ENCODE measurements at regions not wholly inside any gene's neighbourhood (a gene's known extent, or its start where the extent isn't known, plus 50 kb on each side); places are given as distances from the start of the nearest gene placed in this dataset.
"Not testable (repeated sequence)": the region's sequence is repeated elsewhere in the genome, so short reads cannot be mapped to it uniquely, and the experiment has no call there.

DNA sequence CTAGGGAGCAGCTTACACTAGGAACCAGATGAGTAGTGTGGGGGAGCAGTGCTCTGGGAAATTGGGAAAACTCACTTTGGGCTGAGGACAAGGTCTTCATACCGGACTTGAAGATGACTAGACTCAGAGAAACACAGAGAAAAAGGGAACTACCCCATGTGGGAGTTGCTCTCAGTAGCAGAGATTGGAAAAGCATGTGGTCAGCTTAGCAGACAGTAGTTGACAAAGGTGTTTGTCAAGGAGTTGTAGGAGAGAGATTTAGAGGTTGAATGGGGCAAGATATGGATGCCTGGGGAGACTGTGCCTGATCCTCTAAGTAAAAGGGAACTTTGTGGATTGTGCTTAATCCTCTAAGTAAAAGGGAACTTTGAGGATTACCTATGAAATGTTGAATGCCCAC, 194.5 kb upstream of the COX10 start:
- DNase-seq, result no peak

DNA sequence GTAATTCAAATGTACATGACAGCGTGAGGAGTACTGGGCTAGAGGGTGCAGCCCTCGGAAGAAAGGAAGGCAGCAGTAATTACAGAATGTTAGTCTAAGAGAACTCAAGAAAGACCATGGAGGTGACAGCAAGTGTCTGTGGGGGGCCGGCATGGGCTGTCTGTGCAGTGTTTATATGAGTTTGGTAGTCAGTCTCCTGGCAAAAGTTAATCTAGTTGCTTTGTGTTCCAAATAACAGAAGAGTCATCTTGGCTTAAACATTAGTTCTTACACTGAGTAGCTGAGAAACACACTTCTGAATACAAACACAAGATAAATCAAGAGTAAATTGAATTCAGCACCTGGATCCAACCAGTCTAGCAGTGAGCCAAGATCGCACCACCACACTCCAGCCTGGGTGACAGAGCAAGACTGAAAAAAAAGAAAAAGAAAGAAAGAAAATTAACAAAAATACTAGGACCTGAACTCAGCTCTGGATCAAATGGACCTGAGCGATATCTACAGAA, 189.3 kb upstream of the COX10 start:
- DNase-seq, result no peak

DNA sequence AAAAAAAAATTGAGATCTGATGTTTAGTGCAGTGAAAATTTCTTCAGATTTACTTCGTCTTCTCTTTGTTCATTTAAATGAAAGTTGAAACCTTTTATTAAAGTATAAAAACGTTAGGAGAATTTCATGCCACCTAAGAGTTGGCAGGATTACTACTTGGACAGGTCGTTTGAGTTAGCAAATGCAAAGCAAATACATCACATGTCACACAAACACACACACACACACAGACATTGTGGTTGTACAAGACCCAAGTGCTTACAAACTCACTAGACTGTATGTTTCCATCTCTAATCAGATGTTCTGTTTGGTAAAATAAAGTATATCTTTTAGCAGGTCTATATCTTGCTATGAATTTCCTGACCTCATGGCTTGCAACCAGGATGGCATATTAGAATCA, 185.6 kb upstream of the COX10 start:
- DNase-seq, result no peak

- no peak for DNase-seq
Observed at GRCh38 chr17:13884347-13884746, 185.0 kb upstream of the COX10 start.

DNA sequence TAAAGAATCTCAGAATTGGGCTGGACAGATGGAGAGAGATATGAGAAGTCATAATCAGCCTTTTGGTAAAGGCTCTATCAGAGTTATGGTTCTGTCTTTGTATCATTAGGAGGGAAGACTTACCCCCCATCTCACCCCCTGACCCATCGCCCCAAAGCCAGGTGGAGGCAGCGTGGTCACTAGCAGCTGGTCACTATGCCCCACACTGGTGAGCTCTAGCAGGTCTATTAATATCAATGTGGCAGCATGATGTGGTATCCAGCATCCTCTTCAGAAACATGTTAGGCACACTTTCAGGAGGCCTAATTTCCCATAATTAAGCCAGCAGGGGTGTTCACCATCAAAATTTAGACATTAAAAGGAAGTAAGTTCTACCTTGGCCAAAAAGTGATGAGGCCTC, 183.8 kb upstream of the COX10 start:
- DNase-seq, result no peak

DNA sequence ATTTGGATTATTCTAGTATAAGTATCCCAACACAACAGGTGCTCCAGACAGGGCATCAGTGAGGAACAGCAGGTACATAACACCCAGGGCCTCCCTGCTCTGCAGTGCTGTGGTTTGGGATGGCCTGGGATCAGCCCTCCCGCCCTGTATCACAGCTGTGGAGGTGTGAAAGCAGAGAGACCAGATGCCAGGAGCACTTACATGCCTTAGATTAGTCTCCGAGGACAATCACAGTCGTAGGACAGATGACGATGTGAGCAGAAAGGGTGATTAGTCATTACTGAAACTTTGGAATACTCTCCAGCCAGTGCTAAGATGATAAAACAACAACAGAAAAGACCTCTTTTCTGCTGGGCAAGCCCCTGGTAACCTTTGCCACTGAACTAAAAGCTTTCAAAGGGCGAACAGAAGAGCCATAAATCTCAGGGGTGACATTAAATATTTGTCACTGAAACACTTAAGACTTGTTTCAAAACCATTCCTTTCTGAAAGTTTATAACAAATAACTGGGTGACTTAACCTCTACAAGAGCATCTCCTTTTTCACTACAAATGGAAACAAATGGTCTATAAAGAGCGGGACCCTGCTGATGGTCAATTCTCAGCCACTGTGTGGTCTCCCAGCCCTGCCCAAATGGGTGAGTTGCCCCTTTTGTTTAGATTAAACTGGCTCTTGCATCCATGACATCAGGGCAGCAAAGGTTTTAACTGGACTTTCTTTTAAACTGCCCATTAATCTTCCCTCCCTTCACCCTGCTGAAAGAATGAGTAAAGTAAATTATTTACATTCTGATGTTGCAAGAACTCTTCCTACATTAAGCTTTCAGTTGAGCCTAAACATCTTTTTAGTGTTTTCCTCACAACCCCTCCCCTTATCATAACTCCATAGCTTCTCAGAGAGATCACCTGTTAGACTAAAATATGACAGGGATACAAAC, 183.1 kb upstream of the COX10 start:
- no peak for DNase-seq

GRCh38 chr17:13888056-13888609, 181.2 kb upstream of the COX10 start:
- DNase-seq, result no peak

GRCh38 chr17:13908971-13909370, 160.3 kb upstream of the COX10 start:
- not testable (repeated sequence) for DNase-seq

DNA sequence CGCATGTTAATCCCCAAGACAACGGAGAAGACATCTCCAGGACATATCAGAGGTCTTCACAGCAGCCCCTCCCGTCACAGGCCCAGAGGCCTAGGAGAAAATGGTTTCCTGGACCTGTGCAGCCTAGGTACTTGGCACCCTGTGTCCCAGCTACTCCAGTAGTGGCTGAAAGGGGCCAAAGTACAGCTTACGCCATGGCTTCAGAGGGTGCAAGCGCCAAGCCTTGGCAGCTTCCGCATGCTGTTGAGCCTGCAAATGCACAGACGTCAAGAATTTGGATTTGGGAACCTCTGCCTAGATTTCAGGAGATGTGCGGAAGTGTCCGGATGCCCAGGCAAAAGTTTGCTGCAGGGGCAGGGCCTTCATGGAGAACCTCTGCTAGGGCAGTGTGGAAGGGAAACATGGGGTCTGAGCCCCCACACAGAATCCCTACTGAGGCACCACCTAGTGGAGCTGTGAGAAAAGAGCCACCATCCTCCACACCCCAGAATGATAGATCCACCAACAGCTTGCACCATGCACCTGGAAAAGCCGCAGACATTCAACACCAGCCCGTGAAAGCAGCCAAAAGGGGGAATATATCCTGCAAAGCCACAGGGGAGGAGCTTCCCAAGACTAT, 159.3 kb upstream of the COX10 start:
- no peak for DNase-seq

- no peak for DNase-seq
Observed at GRCh38 chr17:13917634-13918033, 151.7 kb upstream of the COX10 start.

GRCh38 chr17:13918247-13918646, 151.1 kb upstream of the COX10 start:
- no peak for DNase-seq

- DNase-seq, result no peak
Observed at GRCh38 chr17:13919818-13920217, 149.5 kb upstream of the COX10 start.

GRCh38 chr17:13920413-13920812, 148.9 kb upstream of the COX10 start:
- DNase-seq, result no peak

DNA sequence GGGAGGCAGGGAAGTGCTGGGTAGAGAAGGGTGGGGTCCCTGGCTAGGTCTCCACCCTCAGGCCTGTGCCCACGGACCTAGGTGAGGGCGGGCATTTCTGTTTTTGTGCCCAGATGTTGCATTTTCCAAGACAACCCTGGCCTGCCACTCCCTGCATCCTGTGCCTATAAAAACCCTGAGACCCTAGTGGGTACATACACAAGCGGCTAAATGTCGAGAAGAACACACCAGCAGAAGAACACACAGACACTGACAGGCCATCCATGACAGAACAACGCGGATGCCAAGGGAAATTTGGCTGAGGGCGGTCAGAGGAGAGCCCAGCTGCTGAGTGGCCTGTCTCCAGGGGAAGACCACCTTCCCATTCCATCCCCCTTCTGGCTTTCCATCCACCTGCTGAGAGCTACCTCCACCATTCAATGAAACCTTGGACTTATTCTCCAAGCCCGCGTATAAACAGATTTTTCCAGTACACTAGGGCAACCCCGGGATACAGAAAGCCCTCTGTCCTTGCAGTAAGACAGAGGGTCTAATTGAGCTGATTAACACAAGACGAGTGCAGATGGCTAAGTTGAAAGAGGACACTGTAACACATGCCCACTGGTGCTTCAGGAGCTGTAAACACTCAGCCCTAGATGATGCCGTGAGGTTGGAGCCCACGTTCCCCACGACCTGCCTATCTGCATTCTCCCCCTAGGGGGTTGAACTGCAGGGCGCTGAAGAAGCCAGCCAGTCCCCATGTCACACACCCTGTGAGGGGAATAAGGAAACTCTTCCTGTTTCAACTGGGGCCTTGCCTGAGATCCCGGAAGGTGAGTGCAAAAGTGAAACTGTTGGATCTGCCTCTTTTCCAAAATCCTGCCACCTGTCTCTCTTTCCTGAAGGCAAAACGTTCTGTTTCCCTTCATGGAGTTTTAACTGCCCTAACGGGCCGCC, 147.2 kb upstream of the COX10 start:
- DNase-seq, result no peak

DNA sequence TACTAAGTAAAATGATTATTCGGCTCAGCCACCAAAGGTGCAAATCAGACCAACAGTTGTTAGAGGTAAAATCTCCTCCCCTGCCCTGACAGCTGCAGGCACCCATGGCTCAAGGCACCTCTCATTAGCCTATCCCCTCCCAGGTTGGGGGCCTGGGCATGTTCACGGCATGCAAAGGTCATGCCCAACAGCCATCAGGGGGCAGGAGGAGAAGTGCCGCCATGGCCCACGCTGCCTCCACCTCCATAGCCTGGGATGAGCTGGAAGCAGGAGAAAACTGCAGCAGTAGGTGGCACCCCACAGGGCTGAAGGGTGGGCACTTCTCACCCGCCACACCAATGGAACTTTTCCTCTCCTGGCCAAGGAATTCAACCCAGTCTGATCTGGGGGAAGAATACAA, 146.4 kb upstream of the COX10 start:
- DNase-seq, result no peak

DNA sequence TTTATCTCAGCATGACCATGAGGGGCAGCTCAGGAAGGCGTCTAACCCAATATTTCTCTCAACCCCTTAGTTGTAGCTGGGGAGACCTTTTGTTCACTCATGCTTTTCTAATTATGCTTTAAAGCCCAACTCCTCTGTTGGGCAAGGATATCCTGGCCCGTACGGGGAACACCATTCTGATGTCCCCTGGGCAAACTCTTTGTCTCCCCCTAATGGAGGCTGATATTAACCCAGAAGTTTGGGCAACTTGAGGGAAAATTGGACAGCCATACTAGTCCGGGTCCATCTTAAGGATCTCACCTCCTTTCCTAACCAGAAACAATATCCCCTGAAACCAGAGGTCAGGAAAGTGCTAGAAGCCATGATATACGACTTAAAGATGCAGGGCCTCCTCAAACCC, 143.7 kb upstream of the COX10 start:
- no peak for DNase-seq

DNA sequence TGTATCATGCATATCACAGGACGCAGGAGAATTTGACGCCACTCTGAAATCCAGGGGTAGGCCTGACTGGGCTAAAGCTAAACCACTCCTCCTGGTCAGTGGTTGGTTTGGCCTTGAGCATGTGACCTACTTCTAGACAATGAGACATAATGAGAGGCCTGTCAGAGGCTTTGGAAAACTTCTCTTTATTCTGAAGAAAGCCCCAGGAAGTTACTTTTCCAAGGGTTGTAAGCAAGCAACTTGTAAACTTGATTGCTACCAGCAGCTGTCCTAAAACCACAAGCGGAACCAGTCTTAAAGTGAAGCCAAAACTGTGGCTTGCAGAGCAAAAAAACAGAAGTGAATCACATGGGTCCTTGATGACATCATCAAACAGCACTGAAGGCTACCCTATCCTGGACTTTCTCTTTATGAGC, 138.2 kb upstream of the COX10 start:
- DNase-seq, result no peak

- DNase-seq, result no peak
Observed at GRCh38 chr17:13931800-13932460, 137.4 kb upstream of the COX10 start.

DNA sequence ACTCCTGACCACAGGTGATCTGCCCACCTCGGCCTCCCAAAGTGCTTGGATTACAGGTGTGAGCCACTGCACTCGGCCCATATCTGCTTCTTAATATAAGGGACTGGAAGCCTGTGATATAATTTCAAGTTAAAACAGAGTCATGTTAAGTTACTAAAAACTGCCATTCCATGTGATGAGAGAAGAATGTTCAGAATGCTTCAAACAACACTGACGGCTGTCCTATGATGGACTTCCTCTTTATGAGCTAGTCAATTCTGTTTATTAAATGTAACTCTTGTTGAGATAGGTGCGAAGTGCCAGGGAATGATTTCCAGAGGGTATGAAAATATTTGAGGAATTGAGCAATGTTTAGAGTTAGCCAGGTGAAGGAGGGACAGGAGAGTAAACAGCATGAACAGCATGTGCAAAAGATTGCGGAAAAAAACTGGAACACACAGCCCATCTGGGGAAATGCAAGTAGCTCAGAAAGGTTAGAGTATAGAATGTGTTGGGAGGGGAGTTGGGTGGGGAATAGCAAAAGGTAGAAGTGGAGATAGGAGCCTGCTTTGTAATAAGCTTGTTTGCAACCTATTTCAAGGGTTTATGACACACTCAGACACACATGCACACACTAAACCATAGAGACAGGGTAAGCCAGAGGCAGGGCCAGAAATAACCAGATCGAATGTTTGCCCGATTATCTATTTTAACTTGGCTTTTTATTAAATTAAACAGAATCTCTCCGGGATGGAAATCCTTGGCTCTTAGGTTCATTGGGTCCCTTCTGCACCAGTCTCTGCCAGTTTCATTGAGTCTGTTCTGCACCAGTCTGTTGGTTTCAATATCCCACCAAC, 135.6 kb upstream of the COX10 start:
- DNase-seq, result no peak

DNA sequence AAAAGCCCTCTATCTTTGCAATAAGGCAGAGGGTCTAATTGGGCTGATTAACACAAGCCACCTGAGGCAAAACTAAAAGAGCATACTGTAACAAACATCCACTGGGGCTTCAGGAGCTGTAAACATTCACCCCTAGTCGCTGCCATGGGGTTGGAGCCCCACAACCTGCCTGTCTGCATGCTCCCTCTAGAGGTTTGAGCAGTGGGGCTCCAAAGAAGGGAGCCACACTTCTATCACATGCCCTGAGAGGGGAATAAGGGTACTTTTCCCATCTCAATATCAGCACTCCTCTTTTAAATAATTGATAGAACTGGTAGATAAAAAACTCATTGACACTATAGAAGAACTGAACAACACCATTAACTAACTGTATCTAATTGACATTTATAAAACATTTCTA, 130.1 kb upstream of the COX10 start:
- DNase-seq, result no peak

All from SHP77 treated with DMSO at 0.1 percent for 48 hours (cell line).